Gastroesophageal sphincter (tissue), 3 donors: ENCODE measurements at regions not wholly inside any gene's neighbourhood (a gene's known extent, or its start where the extent isn't known, plus 50 kb on each side); places are given as distances from the start of the nearest gene placed in this dataset.

Experiments used
- POLR2A ChIP-seq, 2 donors: fragments of 450-650 bp; IDR thresholded peaks; one replicate each; pipeline ENCODE4 v1.6.1; 2017; ENCODE audit warnings: antibody characterized with exemption in 2 of 2, mild to moderate bottlenecking in 2 of 2, moderate library complexity in 1 of 2
- POLR2AphosphoS5 ChIP-seq: sonication (generic); formaldehyde crosslinking; IDR thresholded peaks from one replicate; pipeline ENCODE4 v1.6.1; 2017; ENCODE audit warnings: antibody characterized with exemption
- TF ChIP-seq, protein P1 (sequence below), 4 experiments: fragments of 200-600 bp in 2 of 4; fragments of 450-650 bp in 2 of 4; sonication (generic) in 1 of 4; IDR thresholded peaks; one replicate each; pipeline ENCODE4 v1.5.1; 2017 to 2019; ENCODE audit warnings: antibody characterized with exemption in 4 of 4, mild to moderate bottlenecking in 2 of 4, moderate library complexity in 2 of 4

DNA sequence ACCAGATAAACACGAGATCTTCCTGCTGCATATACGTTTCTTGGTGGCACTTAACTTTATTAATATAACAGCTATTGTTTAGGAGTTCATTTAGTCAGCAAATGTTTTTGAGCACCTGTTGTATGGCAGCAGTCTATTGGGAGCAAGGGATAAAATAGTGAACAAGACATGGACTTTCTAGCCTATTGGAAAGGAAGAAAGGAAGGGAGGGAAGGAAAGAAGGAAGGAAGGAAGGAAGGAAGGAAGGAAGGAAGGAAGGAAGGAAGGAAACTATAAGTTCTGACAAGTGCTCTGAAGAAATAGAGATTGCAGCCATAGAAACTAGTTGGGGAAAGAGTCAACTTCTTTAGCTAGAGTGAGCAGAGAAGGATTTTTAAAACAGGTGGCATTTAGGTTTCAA, 149.1 kb upstream of the STARD13 start:
- TF ChIP-seq, protein P1, sequence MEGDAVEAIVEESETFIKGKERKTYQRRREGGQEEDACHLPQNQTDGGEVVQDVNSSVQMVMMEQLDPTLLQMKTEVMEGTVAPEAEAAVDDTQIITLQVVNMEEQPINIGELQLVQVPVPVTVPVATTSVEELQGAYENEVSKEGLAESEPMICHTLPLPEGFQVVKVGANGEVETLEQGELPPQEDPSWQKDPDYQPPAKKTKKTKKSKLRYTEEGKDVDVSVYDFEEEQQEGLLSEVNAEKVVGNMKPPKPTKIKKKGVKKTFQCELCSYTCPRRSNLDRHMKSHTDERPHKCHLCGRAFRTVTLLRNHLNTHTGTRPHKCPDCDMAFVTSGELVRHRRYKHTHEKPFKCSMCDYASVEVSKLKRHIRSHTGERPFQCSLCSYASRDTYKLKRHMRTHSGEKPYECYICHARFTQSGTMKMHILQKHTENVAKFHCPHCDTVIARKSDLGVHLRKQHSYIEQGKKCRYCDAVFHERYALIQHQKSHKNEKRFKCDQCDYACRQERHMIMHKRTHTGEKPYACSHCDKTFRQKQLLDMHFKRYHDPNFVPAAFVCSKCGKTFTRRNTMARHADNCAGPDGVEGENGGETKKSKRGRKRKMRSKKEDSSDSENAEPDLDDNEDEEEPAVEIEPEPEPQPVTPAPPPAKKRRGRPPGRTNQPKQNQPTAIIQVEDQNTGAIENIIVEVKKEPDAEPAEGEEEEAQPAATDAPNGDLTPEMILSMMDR (IDR thresholded peaks at IDR 0.05), result no peak
- no peak for TF ChIP-seq POLR2A (IDR thresholded peaks at IDR 0.05)
- no peak for TF ChIP-seq POLR2AphosphoS5
